NT2/D1 (cell line): ENCODE measurements at regions not wholly inside any gene's neighbourhood (a gene's known extent, or its start where the extent isn't known, plus 50 kb on each side); places are given as distances from the start of the nearest gene placed in this dataset.

Experiments used
- DNase-seq: peaks from one replicate; pipeline ENCODE4 v3.0.0-alpha.2; 2011; ENCODE audit warnings: low read depth, low spot score
- H3K27me3 ChIP-seq: 2 replicates; pipeline ENCODE4 v1.6.0; 2011; ENCODE audit warnings: mild to moderate bottlenecking; ENCODE audit not compliant: insufficient read length, insufficient read depth
- H3K36me3 ChIP-seq: 2 replicates; pipeline ENCODE4 v1.6.1; 2011; ENCODE audit warnings: mild to moderate bottlenecking, low read length, mixed read lengths; ENCODE audit not compliant: insufficient read depth, insufficient read length
- H3K4me1 ChIP-seq: 2 replicates; pipeline ENCODE4 v1.5.1; 2011; ENCODE audit not compliant: insufficient read depth, insufficient read length
- H3K4me3 ChIP-seq: 2 replicates; pipeline ENCODE4 v1.5.1; 2011; ENCODE audit warnings: low read depth; ENCODE audit not compliant: insufficient read length
- H3K9ac ChIP-seq: 2 replicates; pipeline ENCODE4 v1.6.0; 2011; ENCODE audit warnings: low read depth; ENCODE audit not compliant: insufficient read length
- H3K9me3 ChIP-seq: 2 replicates; pipeline ENCODE4 v1.5.1; 2011; ENCODE audit warnings: mild to moderate bottlenecking, low read length; ENCODE audit not compliant: insufficient read depth
- SUZ12 ChIP-seq: IDR thresholded peaks from 2 replicates; pipeline ENCODE4 v1.6.1; 2011; ENCODE audit not compliant: insufficient read length, insufficient read depth; ENCODE audit errors: extremely low read depth
- YY1 ChIP-seq: IDR thresholded peaks from 2 replicates; pipeline ENCODE4 v1.6.1; 2011; ENCODE audit not compliant: insufficient read length, insufficient read depth
- ZNF274 ChIP-seq: IDR thresholded peaks from 2 replicates; pipeline ENCODE4 v1.6.1; 2011; ENCODE audit warnings: mild to moderate bottlenecking, low read depth, low read length

- DNase-seq, result no peak
These were observed 204.1 kb upstream of the FAM47C start for GRCh38 chrX:36804066-36804465.

DNA sequence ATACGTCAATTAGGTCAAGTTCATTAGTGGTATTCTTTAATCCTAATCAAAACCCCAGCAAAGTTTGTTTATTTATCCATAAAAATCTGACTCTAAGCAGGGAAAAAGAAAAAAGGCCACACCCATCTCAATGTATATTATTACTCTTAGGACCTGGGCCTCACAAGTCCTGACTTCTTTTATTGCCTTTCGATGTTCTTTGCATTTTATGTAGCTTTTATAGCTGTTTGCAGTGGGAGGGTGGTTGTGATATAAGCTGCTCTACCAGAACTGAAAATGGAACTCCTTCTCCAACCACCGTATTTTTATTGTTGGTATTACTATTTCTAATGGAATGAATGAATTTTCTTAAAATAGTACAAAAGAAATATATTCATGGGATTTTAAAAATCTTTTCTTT lies 163.3 kb upstream of the FAM47C start:
- Histone ChIP-seq H3K9me3 (no peaks in the 10 kb centered on the region), H3K4me1 (no peaks in the 10 kb centered on the region), H3K36me3 (no peaks in the 10 kb centered on the region), H3K27me3 (no peaks in the 10 kb centered on the region), H3K9ac (no peak overlapping the region), H3K4me3 (no peak overlapping the region)
- DNase-seq, result no peak
- TF ChIP-seq YY1, result no peak
- no peak for TF ChIP-seq ZNF274
- TF ChIP-seq SUZ12, result no peak

More at GRCh38 chrX:36804066-36804465, 204.1 kb upstream of the FAM47C start:
- Histone ChIP-seq H3K9ac (no peak overlapping the region), H3K36me3 (no peaks in the 10 kb centered on the region), H3K4me1 (no peaks in the 10 kb centered on the region), H3K9me3 (no peaks in the 10 kb centered on the region), H3K27me3 (no peaks in the 10 kb centered on the region), H3K4me3 (no peak overlapping the region)
- no peak for TF ChIP-seq YY1
- TF ChIP-seq SUZ12, result no peak
- TF ChIP-seq ZNF274, result no peak

GRCh38 chrX:36847496-36847895 lies 160.7 kb upstream of the FAM47C start:
- H3K4me3 ChIP-seq, result no peak overlapping the region
- H3K4me1 ChIP-seq, result no peaks in the 10 kb centered on the region
- no peaks in the 10 kb centered on the region for H3K27me3 ChIP-seq
- TF ChIP-seq ZNF274 (no peak), YY1 (no peak), SUZ12 (no peak)
- DNase-seq, result no peak
- no peak overlapping the region for H3K9ac ChIP-seq
- no peaks in the 10 kb centered on the region for H3K36me3 ChIP-seq
- no peaks in the 10 kb centered on the region for H3K9me3 ChIP-seq

GRCh38 chrX:36849407-36849806 lies 158.8 kb upstream of the FAM47C start:
- Histone ChIP-seq H3K4me1 (no peaks in the 10 kb centered on the region), H3K27me3 (no peaks in the 10 kb centered on the region), H3K9ac (no peak overlapping the region), H3K36me3 (no peaks in the 10 kb centered on the region), H3K4me3 (no peak overlapping the region), H3K9me3 (no peaks in the 10 kb centered on the region)
- no peak for DNase-seq
- no peak for TF ChIP-seq YY1
- TF ChIP-seq SUZ12, result no peak
- no peak for TF ChIP-seq ZNF274

- no peaks in the 10 kb centered on the region for H3K27me3 ChIP-seq
- DNase-seq, result no peak
- no peak overlapping the region for H3K4me3 ChIP-seq
- TF ChIP-seq ZNF274, result no peak
- no peak for TF ChIP-seq SUZ12
- TF ChIP-seq YY1, result no peak
- no peaks in the 10 kb centered on the region for H3K36me3 ChIP-seq
- no peaks in the 10 kb centered on the region for H3K4me1 ChIP-seq
- no peaks in the 10 kb centered on the region for H3K9me3 ChIP-seq
- no peak overlapping the region for H3K9ac ChIP-seq
These were observed 151.3 kb upstream of the FAM47C start for GRCh38 chrX:36856849-36857248.

- no peaks in the 10 kb centered on the region for H3K36me3 ChIP-seq
- no peaks in the 10 kb centered on the region for H3K27me3 ChIP-seq
- H3K4me1 ChIP-seq, result no peaks in the 10 kb centered on the region
- DNase-seq, result no peak
- H3K4me3 ChIP-seq, result no peak overlapping the region
- no peak overlapping the region for H3K9ac ChIP-seq
- no peaks in the 10 kb centered on the region for H3K9me3 ChIP-seq
- no peak for TF ChIP-seq SUZ12
- no peak for TF ChIP-seq YY1
- TF ChIP-seq ZNF274, result no peak
These were observed 148.9 kb upstream of the FAM47C start for GRCh38 chrX:36859231-36859630.

GRCh38 chrX:36861601-36862000 lies 146.6 kb upstream of the FAM47C start:
- H3K36me3 ChIP-seq, result no peaks in the 10 kb centered on the region
- no peak overlapping the region for H3K4me3 ChIP-seq
- no peak overlapping the region for H3K9ac ChIP-seq
- TF ChIP-seq SUZ12 (no peak), YY1 (no peak), ZNF274 (no peak)
- no peaks in the 10 kb centered on the region for H3K9me3 ChIP-seq
- no peak for DNase-seq
- H3K27me3 ChIP-seq, result no peaks in the 10 kb centered on the region
- H3K4me1 ChIP-seq, result no peaks in the 10 kb centered on the region

DNA sequence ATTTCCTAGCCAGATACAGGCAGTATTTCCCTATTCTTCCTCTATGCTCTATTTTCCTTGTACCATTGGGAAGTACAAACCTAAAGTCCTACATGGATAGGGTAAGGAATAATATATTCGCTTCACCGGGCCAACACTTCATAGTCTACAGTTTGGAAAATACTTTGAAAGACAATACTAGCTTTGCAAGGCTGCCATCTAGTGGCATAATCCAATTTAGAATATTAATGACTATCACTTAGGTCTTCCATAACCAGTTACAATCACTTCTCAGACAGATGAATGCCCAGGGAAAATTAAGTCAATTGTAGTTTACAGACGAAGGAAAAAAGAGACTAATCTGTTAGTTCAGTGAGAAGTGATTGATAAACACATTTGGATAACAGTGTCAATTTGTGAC lies 141.0 kb upstream of the FAM47C start:
- Histone ChIP-seq H3K9ac (no peak overlapping the region), H3K9me3 (no peaks in the 10 kb centered on the region), H3K27me3 (no peaks in the 10 kb centered on the region), H3K36me3 (no peaks in the 10 kb centered on the region), H3K4me3 (no peak overlapping the region), H3K4me1 (no peaks in the 10 kb centered on the region)
- DNase-seq, result peak; percentile 22
- no peak for TF ChIP-seq YY1
- no peak for TF ChIP-seq ZNF274
- TF ChIP-seq SUZ12, result no peak
